ENCODE measurements at regions not wholly inside any gene's neighbourhood (a gene's known extent, or its start where the extent isn't known, plus 50 kb on each side); places are given as distances from the start of the nearest gene placed in this dataset.

- 55 to 72% (median 65%) methylated on average over 14 to 21 of the region's 21 CpGs for WGBS, 4 donors
- Histone ChIP-seq H3K27me3 (no peaks in the 10 kb centered on the region), H3K36me3 (replicated peaks in 1 of 2) (no peaks in the 10 kb centered on the region), H3K4me3 (no peak overlapping the region), H3K4me1 (replicated peaks in 1 of 2) (peaks cover 38 to 79% of the 10 kb centered on the region in 2 donors), H3K9me3 (replicated peaks in 1 of 3) (no peaks in the 10 kb centered on the region), H3K27ac (peak overlapping the region in 3 of 5 donors; percentile 51 to 94 (median 82))
- intact Hi-C loops (cut with DNase I): loop anchor here in 1 of 2 donors (10.0 kb wide), 1 partner anchor 325 kb away; the partner anchor contains the start of gene GSE1
- DNase-seq: peak in 2 of 7 donors; percentile 54 to 61
- TF ChIP-seq CTCF (IDR thresholded peaks at IDR 0.05): peak in 1 of 6 experiments; percentile 13
- TF ChIP-seq POLR2A (IDR thresholded peaks at IDR 0.05): no peak
Observed at GRCh38 chr16:85289760-85290625, 177.7 kb upstream of the CIBAR2 start.

GRCh38 chr16:85290626-85291301 lies 178.5 kb upstream of the CIBAR2 start:
- Histone ChIP-seq H3K4me3 (no peak overlapping the region), H3K27me3 (no peaks in the 10 kb centered on the region), H3K4me1 (replicated peaks in 1 of 2) (peaks cover 38 to 71% of the 10 kb centered on the region in 2 donors), H3K36me3 (replicated peaks in 1 of 2) (no peaks in the 10 kb centered on the region), H3K9me3 (replicated peaks in 1 of 3) (no peaks in the 10 kb centered on the region), H3K27ac (peak overlapping the region in 4 of 5 donors; percentile 19 to 94 (median 57))
- no peak for TF ChIP-seq POLR2A (IDR thresholded peaks at IDR 0.05)
- no peak for TF ChIP-seq CTCF (IDR thresholded peaks at IDR 0.05)
- intact Hi-C loops (cut with DNase I): no loop called here
- DNase-seq: no peak
- 65 to 77% (median 71%) methylated on average over 8 to 12 of the region's 12 CpGs for WGBS, 4 donors

GRCh38 chr16:85291302-85292148 lies 179.3 kb upstream of the CIBAR2 start:
- Histone ChIP-seq H3K27ac (peak overlapping the region in 4 of 5 donors; percentile 19 to 94 (median 57)), H3K36me3 (replicated peaks in 1 of 2) (no peaks in the 10 kb centered on the region), H3K4me3 (no peak overlapping the region), H3K27me3 (no peaks in the 10 kb centered on the region), H3K9me3 (replicated peaks in 1 of 3) (no peaks in the 10 kb centered on the region), H3K4me1 (replicated peaks in 1 of 2) (peaks cover 34 to 64% of the 10 kb centered on the region in 2 donors)
- DNase-seq: peak in 4 of 7 donors; percentile 42 to 64 (median 54)
- 54 to 64% (median 62%) methylated on average over 16 to 26 of the region's 26 CpGs for WGBS, 4 donors
- no peak for TF ChIP-seq CTCF (IDR thresholded peaks at IDR 0.05)
- no peak for TF ChIP-seq POLR2A (IDR thresholded peaks at IDR 0.05)
- intact Hi-C loops (cut with DNase I): no loop called here
